ENCODE measurements at regions not wholly inside any gene's neighbourhood (a gene's known extent, or its start where the extent isn't known, plus 50 kb on each side); places are given as distances from the start of the nearest gene placed in this dataset.

DNA sequence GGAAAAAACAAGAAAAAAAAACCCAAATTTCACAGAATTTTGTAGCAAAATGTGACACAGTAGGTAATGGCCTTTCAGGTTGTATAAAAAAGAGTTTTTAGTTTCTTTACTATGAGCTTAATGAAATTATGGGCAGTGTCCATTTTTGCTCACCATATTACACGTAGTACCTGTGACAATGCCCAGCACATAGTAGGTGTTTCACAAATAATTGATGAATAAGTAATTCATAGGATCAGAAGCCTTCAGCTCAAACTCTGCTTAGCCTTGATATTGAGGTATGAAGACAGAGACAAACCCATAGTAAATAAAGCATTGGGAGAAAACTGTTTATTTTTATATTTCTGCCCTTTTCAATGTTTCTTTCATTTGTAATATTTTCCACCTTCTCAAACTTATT is 97.2 kb downstream of the LHX9 start:
- no peaks in the 10 kb centered on the region for H3K4me1 ChIP-seq (ENCODE audit: control insufficient read depth, low read length)
- no peak overlapping the region for H3K4me3 ChIP-seq (ENCODE audit: low read length)
- H3F3A ChIP-seq (ENCODE audit: control insufficient read depth, insufficient read depth) = no peaks in the 10 kb centered on the region
- H3K4me2 ChIP-seq (ENCODE audit: low read length) = no peak overlapping the region
- H3K79me2 ChIP-seq (ENCODE audit: control insufficient read depth, low read length) = no peaks in the 10 kb centered on the region
- H3K9me3 ChIP-seq (ENCODE audit: control insufficient read depth, insufficient read depth, low read length) = peaks cover 9% of the 10 kb centered on the region; the same call in 1 of the 2 replicates
- no peaks in the 10 kb centered on the region; the same call in 1 of the 2 replicates for H3K27me3 ChIP-seq (ENCODE audit: control insufficient read depth, low read length)
- no peak overlapping the region for H3K27ac ChIP-seq (ENCODE audit: low read depth, low read length)
- H4K20me1 ChIP-seq (ENCODE audit: control insufficient read depth, insufficient read depth, low read depth, low read length) = no peaks in the 10 kb centered on the region
- no peaks in the 10 kb centered on the region for H3K9me2 ChIP-seq (replicated peaks; ENCODE audit: control insufficient read depth, low read length)
- TF ChIP-seq, protein P1, sequence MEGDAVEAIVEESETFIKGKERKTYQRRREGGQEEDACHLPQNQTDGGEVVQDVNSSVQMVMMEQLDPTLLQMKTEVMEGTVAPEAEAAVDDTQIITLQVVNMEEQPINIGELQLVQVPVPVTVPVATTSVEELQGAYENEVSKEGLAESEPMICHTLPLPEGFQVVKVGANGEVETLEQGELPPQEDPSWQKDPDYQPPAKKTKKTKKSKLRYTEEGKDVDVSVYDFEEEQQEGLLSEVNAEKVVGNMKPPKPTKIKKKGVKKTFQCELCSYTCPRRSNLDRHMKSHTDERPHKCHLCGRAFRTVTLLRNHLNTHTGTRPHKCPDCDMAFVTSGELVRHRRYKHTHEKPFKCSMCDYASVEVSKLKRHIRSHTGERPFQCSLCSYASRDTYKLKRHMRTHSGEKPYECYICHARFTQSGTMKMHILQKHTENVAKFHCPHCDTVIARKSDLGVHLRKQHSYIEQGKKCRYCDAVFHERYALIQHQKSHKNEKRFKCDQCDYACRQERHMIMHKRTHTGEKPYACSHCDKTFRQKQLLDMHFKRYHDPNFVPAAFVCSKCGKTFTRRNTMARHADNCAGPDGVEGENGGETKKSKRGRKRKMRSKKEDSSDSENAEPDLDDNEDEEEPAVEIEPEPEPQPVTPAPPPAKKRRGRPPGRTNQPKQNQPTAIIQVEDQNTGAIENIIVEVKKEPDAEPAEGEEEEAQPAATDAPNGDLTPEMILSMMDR (IDR thresholded peaks at IDR 0.05; ENCODE audit: low read depth, low read length, poor library complexity, severe bottlenecking) = no peak
- no peak for TF ChIP-seq EZH2phosphoT487 (IDR thresholded peaks at IDR 0.05; ENCODE audit: borderline replicate concordance, low read length)
- no peaks in the 10 kb centered on the region for H3K36me3 ChIP-seq (ENCODE audit: control insufficient read depth, low read length)

DNA sequence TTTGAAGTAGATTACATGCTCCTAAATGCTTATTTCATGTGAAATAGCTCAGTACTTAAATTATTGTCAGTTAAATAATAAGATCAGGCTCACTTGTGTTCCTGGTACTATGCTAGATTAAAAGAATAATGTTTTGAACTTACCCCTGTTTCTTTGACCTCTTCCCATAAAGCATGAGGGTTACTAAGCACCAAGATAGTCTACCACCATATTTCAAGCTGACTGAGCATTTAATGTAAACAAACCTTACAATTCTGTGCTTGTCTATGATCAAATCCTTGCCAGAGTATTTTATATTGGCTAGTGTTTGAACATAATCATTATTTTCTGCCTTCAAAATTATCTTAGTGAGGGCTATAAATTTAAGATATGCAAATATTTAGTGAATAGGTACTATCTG is 98.1 kb downstream of the LHX9 start:
- no peaks in the 10 kb centered on the region; the same call in 1 of the 2 replicates for H3K27me3 ChIP-seq (ENCODE audit: control insufficient read depth, low read length)
- no peak overlapping the region for H3K4me3 ChIP-seq (ENCODE audit: low read length)
- no peaks in the 10 kb centered on the region for H3K79me2 ChIP-seq (ENCODE audit: control insufficient read depth, low read length)
- H3F3A ChIP-seq (ENCODE audit: control insufficient read depth, insufficient read depth) = no peaks in the 10 kb centered on the region
- H3K9me3 ChIP-seq (ENCODE audit: control insufficient read depth, insufficient read depth, low read length) = peaks cover 1% of the 10 kb centered on the region; the same call in 1 of the 2 replicates
- no peak overlapping the region for H3K4me2 ChIP-seq (ENCODE audit: low read length)
- H3K9me2 ChIP-seq (replicated peaks; ENCODE audit: control insufficient read depth, low read length) = no peaks in the 10 kb centered on the region
- no peak for TF ChIP-seq EZH2phosphoT487 (IDR thresholded peaks at IDR 0.05; ENCODE audit: borderline replicate concordance, low read length)
- TF ChIP-seq, protein P1 (IDR thresholded peaks at IDR 0.05; ENCODE audit: low read depth, low read length, poor library complexity, severe bottlenecking) = no peak
- no peaks in the 10 kb centered on the region for H3K36me3 ChIP-seq (ENCODE audit: control insufficient read depth, low read length)
- no peaks in the 10 kb centered on the region for H4K20me1 ChIP-seq (ENCODE audit: control insufficient read depth, insufficient read depth, low read depth, low read length)
- no peaks in the 10 kb centered on the region for H3K4me1 ChIP-seq (ENCODE audit: control insufficient read depth, low read length)
- H3K27ac ChIP-seq (ENCODE audit: low read depth, low read length) = no peak overlapping the region

DNA sequence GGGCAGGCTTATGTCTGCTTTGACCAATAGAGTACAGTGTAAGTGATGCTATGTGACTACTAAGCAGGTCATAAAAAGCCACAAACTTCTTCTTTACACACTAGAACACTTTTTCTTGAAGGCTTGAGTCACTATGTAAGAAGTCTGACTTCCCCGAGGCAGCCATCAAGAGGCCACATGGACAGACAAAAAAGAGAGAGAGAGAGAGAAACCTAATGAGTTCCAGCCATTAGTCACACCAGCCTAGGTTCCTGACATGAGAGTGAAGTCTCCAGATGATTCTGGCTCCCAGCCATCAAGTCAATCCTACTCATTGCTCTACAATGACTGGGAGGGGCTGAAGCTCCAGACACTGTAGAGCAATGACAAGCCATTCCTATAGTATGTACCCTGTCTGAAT is 101.4 kb downstream of the LHX9 start:
- Histone ChIP-seq H3K27me3 (ENCODE audit: control insufficient read depth, low read length) (no peaks in the 10 kb centered on the region; the same call in 1 of the 2 replicates), H4K20me1 (ENCODE audit: control insufficient read depth, insufficient read depth, low read depth, low read length) (no peaks in the 10 kb centered on the region), H3K9me3 (ENCODE audit: control insufficient read depth, insufficient read depth, low read length) (no peaks in the 10 kb centered on the region), H3K79me2 (ENCODE audit: control insufficient read depth, low read length) (no peaks in the 10 kb centered on the region), H3K9me2 (replicated peaks; ENCODE audit: control insufficient read depth, low read length) (no peaks in the 10 kb centered on the region), H3K4me1 (ENCODE audit: control insufficient read depth, low read length) (no peaks in the 10 kb centered on the region), H3K36me3 (ENCODE audit: control insufficient read depth, low read length) (no peaks in the 10 kb centered on the region), H3F3A (ENCODE audit: control insufficient read depth, insufficient read depth) (no peaks in the 10 kb centered on the region), H3K27ac (ENCODE audit: low read depth, low read length) (no peak overlapping the region), H3K4me3 (ENCODE audit: low read length) (no peak overlapping the region), H3K4me2 (ENCODE audit: low read length) (no peak overlapping the region)
- TF ChIP-seq, protein P1 (IDR thresholded peaks at IDR 0.05; ENCODE audit: low read depth, low read length, poor library complexity, severe bottlenecking) = no peak
- no peak for TF ChIP-seq EZH2phosphoT487 (IDR thresholded peaks at IDR 0.05; ENCODE audit: borderline replicate concordance, low read length)
